ENCODE measurements at regions not wholly inside any gene's neighbourhood (a gene's known extent, or its start where the extent isn't known, plus 50 kb on each side); places are given as distances from the start of the nearest gene placed in this dataset.

- TF ChIP-seq CTCF (IDR thresholded peaks at IDR 0.05) = no peak
- no peak for TF ChIP-seq USF2 (CRISPR knock-in tag; IDR thresholded peaks at IDR 0.05)
- TF ChIP-seq IRF2 (CRISPR knock-in tag; IDR thresholded peaks at IDR 0.05; ENCODE audit: borderline replicate concordance, low read depth) = no peak
- TF ChIP-seq CREM (CRISPR knock-in tag; IDR thresholded peaks at IDR 0.05) = no peak
- no peak for TF ChIP-seq SMAD3 (CRISPR knock-in tag; IDR thresholded peaks at IDR 0.05; ENCODE audit: borderline replicate concordance)
- TF ChIP-seq CREB1 (CRISPR knock-in tag; IDR thresholded peaks at IDR 0.05) = no peak
- no peak for TF ChIP-seq ZNF416 (CRISPR knock-in tag; IDR thresholded peaks at IDR 0.05)
- no peak for TF ChIP-seq PREB (CRISPR knock-in tag; IDR thresholded peaks at IDR 0.05; ENCODE audit: borderline replicate concordance)
- no peak for TF ChIP-seq MAX (CRISPR knock-in tag; IDR thresholded peaks at IDR 0.05)
- TF ChIP-seq ZNF263 (CRISPR knock-in tag; IDR thresholded peaks at IDR 0.05; ENCODE audit: low read depth) = no peak
- no peak for TF ChIP-seq ZNF138 (CRISPR knock-in tag; conservative IDR thresholded peaks at IDR 0.05)
- no peak for TF ChIP-seq ZNF281 (CRISPR knock-in tag; IDR thresholded peaks at IDR 0.05)
Measured at GRCh38 chr2:106322281-106322680, 128.2 kb upstream of the UXS1 start.
